T1000 (cell line): ENCODE measurements at regions not wholly inside any gene's neighbourhood (a gene's known extent, or its start where the extent isn't known, plus 50 kb on each side); places are given as distances from the start of the nearest gene placed in this dataset.

Experiments used
- DNase-seq: peaks from one replicate; lab custom pipeline; 2025; ENCODE audit warnings: mixed read lengths; lab: John Stamatoyannopoulos, UW

DNA sequence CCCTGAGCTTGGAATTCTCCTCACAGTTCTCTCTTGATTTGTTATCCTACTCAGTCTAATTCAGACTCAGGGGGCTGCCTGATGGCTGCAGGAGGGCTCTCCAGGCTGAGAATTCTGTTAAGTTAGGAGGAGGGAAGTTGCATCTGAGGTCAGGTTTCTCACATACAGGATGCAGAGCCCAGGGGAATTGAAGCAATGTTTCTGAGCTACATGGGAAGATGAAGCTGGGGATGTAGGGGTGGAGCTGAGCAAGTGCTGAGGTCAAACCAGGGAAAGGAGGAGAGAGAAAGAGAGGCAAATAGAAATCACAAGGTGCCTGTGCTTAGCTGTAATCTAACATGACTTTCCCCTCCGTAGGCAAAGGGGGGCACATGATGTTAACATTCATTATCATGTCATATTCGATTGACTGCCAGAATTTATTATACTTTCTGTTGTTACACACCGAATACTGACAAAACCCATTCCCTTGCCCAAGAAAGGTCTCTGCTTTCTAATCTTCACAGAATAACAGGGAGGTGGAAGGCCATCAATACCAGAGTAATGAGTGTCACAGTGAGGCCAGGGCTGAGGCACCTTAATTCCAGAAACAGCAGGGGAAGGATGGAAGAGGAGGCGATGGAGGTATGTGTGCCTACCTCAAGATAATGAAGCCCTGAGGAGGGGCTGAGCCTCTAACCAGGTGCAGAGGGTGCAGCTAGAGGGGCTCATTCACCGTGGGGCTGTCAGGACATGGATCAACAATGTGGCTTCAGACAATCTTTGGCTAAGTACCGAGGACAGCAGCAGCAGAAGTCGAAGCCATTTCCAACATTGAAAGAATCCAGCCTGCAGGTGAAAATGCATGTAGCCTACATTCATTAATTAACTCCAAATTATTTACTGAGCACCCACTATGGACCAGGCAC is 205.4 kb upstream of the SNX19 start:
- no peak for DNase-seq

DNA sequence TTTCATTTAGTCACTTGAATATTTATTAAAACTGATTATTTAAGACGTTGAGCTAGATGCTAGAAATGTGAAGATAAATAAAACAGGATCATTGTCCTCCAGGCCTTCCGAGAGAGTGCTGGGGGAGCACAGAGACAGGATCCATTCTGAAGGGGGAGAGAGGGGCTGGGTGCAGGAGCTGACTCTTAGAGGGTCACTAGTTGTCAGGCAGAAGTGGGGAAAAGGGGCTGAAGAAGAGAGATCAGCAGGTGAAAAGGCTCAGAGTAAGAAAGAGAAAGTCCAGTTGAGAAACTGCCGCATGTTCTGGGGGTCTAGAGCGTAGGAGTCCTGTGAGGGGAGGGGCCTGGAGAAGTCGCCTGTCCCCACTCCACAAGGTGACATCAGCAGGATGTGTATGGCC is 206.2 kb upstream of the SNX19 start:
- DNase-seq = no peak

DNA sequence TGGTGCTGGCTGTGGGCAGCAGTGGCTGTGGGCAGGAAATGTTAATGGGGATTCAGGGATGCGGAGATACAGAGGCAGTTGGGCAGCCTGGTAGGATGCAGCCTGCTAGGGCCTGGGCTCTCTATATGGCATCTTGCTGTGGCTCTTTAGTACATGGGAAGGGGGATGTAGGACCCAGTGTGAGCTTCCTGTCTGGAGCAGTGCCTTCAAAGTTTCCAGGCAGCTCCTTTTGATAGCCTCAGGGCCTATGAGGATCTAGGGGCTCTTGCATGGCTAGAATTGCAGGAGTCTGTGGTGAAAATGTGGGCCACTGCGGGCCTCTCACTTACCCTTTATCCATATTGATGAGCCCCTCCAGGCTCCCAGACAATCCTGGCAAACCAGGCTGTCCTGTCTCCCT is 213.2 kb upstream of the SNX19 start:
- DNase-seq = no peak

DNA sequence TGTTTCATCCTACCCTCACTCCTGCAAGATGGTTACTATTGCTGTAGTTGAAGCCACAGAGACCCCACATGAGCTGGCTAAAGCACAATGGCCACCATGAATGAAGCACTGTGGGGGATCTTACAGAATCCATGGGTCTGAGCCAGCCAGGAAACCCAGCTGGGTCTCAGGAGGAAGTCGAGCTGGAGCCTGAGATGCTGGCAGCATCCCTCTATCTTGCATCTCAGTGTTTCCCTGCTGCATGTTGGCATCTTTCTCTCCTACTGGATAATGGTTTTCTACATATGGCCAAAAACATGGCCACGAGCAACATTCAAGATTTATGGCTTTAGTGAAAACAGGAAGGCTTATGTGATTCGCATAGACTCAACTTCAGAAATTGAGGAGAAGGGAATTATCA is 219.3 kb upstream of the SNX19 start:
- DNase-seq = no peak

DNA sequence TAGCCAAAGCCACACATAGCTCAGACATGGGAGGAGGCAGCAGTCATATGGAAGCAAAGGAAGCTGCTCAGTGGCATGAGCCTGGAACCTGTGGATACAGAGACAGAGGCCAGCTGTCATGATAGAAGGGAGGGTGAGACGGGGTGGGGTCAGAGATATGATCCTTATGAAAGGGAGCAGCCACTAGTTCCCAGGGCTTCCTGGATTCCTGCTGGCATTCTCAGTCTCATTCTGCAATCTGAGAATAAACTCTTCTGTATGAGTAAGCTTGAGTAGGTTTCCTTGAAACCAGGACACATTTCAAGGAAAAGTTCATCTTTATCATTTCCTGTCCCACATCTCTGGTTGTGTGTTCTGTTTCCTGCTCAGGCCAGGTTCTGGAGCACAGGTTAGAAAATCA is 220.2 kb upstream of the SNX19 start:
- DNase-seq = no peak

DNA sequence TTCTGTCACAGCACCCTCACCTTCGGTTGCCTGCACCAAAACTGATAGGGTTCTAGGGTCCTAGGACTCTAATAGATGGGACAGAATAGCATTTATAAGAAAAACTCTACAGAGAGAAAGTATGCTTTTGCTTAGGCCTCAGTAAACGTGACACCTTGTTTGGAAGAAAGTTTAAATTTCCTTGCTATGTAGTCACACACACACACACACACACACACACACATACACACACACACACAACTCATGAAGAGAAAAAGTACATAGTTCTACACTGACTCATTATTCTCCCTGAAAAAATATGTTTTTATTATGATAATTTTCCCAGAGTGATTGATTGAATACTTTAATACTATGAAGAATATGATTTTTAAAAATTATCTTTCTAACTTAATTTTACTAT is 220.8 kb upstream of the SNX19 start:
- DNase-seq = no peak

DNA sequence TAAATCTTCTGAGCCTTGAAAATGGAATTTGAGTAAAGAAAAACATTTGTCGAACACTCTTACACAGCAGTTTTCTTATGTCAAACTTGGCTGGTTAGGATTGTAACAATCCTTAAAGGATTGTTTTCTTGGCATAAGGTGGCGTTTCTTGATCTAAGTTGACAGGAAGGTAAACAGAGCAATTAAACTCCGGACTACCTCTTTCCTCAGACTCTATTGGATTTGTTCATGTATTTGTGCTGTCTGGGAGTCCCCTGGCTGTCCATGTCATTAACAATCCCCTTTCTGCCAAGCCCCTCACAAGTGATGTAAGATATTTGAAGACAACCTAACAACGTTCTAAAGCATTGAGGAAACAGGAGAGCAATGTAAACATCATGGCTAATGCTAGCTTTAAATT is 222.5 kb upstream of the SNX19 start:
- DNase-seq = no peak

DNA sequence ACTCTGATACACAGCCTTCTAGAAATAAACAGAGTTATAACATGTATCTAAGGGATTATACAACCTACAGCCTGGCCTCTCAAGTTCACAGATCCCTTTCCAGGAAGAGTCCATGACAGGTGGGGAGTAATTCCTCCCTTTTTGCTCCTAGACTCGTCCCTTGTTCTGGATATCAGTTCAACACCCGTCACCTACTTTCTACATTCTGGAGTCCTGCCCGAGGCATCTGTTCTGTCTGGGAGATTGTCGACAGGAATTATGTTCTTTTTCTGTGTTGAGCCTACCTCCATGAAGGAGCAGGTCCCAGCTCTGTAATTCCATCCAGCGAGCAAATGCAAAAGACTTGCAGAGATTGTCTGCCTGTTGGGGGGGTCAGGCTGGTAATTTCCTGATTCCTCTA is 224.6 kb upstream of the NTM start:
- no peak for DNase-seq

DNA sequence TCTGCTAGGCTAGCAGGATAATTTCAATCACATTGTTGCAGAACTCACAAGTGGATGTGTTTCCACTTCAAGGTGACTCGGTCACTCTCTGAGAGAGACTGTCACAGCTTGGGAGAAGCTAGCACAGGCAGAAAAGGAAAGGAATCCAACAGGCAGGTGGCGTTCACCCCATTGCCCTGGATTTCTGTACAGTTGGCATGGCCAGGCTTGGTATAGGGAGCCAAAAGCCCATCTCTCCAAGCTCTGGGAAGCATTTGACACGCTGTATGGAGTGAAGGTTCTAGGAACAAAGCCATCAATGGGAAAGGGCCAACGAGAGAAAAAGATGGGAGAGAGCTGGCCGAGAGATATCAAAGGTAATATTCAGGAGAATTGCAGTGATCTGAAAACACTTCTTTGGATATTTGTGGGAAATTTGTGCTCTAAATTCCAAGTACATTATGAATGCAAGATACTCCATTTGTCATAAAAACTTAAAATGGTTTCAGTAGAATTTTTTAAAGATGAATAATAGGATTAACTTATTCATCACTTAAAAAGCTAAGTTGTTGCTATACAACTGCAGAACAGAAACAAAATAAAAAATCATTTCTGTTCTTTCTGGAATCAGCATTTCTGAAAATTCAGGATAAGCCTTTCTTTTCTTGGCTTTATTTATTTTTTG is 223.5 kb upstream of the NTM start:
- no peak for DNase-seq

DNA sequence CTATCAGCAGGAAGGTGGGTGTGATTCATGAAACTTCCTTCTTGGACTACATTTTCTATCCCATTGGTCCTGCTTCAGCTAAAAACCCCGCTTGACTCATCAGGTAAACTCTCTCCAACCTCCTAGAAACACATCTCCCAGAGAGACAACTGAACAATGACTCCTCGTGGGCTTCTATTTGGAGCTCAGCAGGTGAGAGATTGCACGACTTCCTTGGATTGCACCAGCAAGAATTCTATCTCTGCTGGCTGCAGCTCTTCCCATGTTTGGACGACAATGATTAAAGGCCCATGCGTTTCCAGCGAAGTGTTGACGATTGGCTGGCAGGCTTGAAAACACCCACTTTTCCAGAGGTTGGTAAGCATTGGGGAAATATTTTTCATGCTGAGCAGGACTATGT is 216.1 kb upstream of the NTM start:
- DNase-seq = no peak

DNA sequence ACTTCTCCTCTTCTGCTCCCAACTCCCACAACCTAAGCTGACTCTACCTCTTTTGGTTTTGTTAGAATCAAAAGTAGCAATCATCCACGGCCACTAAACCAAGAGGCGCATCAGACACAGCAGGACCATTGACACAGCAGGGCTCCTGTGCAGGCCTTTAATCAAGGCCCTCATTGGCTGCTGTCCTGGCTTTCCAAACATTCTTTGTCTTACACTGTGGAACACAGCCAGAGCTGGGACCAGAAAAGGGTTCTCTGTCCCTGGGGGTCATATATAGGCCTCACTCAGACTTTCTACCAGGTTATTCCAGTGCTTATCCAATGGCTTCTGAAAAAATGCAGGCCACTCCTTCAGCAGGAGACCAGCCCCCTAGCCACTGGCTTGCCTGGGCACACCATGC is 212.7 kb upstream of the NTM start:
- no peak for DNase-seq

DNA sequence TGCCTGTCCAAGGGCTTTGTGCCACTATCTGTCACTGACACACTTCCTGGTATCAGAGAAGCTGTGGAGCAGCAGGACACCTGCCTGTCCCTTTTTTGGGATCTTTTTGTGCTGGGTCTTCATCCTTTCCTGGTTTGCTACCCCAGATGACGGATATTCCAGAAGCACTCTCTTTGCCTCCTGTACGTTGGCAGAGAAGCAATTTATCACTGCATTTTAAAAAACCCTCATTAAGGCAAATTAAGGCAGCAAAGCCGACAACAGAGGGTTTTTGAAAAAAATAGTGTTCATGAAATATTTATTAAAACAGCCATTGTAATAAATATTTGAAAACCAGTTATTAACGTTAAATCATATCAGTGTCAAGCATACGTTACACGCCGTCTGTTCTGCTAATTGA is 209.6 kb upstream of the NTM start:
- DNase-seq = no peak

DNA sequence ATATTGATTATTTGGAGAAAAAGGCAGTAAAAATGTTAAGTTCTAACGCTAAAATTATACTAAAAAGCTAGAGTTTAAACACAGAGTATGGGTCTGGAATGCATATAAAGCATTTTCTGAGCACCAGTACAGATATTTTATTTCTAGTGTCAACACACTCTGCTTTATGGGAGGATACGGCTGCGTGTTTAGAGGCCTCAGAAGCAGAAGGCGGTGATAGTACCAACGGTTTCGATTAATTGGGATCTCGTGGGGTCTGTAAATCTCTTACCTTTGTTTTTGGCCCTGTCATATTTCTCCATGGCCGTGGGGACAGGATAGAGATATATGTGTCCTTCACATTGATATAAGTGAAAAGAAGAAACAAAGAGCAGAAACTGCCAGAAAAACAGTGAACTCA is 206.8 kb upstream of the NTM start:
- no peak for DNase-seq

DNA sequence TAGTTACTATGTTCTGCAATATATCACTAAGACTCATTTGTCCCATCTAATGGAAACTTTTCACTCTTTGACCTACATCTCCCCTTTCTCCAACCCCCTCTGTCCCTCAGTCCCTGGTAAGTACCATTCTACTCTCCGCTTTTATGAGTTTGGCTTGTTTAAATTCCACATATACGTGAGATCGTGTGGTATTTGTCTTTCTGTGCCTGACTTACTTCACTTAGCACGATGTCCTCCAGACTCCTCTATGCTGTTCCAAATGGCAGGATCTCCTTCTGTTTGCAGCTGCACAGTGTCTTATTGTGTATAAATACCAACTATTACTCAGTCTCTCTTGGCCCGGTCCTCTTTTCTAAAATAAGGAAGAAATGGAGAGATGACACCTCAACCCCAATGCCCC is 205.4 kb upstream of the NTM start:
- DNase-seq = no peak

DNA sequence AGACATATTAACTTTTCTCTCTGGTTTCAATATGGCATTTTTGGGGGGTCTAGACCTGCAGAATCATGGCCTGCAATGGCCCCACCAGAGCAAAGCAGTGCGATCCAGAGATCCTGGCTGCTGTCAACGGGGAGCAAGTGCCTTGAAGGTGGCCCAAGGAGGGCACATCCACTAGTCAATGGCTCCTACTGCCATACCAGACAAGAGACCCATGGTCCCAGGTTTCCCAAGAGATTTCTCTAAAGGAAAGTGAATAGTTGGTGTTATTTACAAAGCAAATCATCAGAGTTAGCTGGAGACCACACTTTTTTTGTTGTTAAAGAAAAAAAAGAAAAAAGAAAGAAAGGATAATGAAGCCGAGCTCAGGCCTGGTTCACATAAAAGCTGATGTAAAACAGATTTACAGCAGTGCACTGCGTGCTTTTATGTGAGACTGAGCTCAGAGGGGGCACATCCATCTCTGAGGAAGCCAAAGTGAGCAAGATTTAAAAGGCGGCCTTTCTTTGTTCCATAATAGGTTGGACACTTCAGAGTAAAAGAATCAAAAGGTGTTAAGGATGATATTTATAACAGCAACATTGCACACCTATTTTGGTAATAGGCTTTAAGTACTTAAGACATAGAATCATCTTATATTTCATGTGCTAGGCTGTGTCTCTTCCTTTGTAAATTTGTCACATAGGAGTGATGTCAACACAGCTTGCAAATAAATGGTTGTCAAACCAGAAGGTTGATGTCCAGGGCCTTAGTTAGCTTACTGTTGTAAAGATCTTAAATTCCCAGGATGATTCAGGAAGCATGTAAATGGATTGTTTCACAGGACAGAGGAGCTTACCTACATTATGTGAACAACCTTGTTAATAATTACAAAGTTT is 201.3 kb upstream of the NTM start:
- DNase-seq = no peak

DNA sequence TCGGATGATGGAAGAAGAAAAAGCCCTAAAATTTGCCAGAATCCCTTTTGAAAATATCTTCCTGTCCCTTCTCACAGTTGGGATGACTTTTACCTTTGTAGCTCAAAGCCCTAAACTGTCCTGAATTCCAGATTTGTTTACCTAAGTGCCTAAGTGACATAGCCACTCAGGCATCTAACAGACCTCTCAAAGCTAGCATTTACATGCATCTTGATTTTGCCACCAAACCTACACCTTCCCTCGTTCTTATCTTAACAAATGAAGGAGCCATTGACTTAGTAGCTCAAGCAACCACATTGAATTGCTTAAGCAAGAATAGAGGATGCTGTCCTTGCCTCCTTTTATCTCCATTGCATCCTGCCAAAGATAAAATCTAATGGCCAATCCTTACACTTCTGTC is 198.4 kb upstream of the NTM start:
- no peak for DNase-seq

DNA sequence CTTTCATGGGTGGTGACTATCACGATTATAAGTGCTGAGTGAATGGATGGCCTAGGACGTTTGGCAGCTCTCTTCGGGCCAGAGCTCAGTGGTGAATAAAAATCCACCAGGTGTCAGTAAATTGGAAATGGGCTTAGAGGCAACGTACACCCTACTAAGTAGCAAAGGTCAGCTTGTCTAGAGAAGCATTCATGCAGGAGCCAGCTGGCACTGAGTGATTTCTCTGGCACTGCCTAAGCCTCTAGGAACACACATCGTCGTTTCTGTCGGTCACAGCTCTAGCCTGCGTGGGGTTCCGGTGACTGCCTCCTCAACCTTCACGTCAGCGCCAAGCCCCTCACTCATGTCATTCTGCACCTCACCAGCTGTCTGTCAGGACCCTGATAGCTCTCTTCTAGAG is 192.4 kb upstream of the NTM start:
- DNase-seq = no peak

DNA sequence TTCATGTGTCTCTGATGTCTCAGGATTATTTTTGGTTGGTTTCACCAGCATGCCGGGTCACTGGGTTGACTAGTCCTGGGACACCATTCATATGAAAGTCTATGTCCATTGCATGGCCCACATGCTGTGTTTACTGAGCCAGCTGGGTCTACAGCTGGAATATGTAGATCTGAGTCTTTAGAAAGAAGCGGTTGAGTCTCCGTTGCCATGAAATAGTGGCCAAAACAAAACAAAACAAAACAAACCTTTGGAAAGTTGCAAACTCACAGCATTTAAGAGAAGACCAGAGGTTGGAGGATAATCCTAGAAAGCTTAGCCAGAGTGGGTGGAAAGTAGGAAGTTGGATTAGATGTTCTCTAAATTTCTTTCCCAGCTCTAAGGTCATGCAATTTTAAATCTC is 191.8 kb upstream of the NTM start:
- no peak for DNase-seq

DNA sequence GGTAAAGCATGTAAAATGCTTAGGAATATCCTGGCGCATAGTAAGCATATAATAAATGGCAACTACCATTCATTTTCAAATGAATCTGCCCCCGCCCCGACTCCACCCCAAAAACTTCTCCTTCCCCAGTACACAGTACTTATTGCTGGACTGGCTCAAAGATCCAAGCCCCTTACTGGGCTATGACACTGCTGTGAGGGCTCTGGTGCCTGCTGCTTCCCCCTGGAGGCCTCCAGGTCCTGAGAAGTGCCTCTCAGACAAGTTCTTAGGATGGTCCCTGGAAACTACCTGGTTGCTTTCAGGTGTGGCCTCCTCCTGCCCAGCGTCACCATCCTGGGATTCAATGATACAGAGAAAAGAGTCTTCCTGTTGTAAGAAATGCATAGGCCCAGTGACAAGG is 190.6 kb upstream of the NTM start:
- no peak for DNase-seq

DNA sequence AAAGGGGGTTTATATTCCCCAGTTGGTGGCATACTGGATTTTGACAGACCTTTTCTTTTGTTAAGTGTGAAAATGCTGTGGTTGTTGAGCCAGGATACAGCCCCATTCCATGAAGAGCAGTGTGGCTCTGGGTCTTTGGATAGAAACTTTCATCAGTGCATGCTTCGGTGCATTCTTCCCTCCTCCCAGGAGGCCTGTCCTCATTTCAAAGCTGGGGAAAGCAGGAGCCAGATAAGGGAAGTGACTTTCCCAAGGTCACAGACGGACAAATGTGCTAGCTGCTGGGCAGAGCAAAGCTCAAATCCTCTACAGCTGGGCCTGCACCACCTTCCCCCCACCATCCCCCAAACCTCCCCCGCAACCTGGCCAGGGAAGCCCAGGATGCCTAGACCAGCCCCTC is 184.5 kb upstream of the NTM start:
- no peak for DNase-seq

DNA sequence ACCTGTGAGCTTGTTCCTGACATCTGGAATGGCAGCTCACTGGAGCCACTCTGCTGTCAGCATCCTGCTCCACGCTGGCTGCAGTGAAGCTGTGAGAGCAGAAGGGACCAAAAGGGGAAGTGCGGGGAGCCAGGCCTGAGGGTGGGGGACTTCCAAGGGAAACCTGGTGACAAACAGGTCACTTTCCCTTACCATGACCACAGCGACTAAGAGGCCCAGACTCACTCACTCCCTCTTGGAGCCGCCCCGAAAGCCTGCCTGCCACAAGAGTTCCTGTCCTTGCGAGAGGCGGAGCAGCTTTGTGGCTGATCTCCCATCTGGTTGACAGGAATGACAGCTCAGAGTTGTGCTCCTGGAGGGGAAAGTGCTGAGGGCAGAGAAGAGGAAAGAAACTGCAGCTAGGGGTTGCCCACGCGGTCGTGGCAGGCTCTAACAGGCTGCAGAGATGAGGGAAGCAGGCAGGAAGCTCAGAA is 183.8 kb upstream of the NTM start:
- no peak for DNase-seq

DNA sequence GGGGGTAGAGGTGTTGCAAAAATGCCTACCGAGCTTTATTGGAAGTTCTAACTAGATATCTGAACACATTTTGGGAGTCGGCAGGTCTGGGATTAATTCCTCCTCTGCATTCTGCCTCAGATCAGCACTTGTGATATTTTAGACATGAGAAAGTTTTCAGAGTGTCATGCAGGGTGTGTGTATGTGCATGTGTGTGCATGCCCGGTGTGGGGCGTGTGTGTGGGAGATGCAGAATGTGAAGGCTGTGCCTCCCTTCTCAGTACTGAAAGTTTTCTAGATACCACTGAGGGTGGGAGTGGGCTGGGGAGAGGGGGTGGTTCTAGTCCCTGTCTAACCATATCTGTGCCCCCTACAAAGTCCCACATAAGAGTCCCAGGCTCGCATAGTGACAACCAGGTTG is 180.0 kb upstream of the NTM start:
- DNase-seq = no peak

DNA sequence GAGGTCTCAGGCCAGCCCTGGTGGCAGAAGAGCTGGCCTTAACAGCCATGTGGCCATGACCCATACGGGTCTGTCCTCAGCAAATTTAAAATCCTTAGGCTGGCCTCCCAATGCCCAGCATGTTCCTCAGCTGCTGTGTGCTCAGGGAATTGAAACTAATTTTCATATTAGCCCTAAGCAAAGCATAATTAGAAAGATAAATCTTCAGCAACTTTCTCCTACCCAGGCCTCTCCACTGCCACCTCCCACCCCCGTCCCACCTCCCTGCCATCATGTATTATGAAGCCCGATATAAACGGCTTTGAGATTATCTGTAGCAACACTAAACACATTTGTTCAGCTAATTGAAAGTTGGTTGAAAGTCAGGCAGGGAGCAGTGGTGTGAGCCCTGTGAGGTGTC is 178.8 kb upstream of the NTM start:
- DNase-seq = no peak
